Esophagus muscularis mucosa (tissue), 4 donors: ENCODE measurements at regions not wholly inside any gene's neighbourhood (a gene's known extent, or its start where the extent isn't known, plus 50 kb on each side); places are given as distances from the start of the nearest gene placed in this dataset.

ENCODE experiments used
- DNase-seq: peaks from one replicate; pipeline ENCODE4 v3.0.0-alpha.2; 2017; ENCODE audit errors: extremely low spot score
- H3K27ac ChIP-seq, 4 donors: fragments of 200-600 bp; sonication (generic); replicated peaks in 1 of 4; 1 replicate in 3 of 4; 2 replicates in 1 of 4; pipeline ENCODE4 v1.5.1; 2016 to 2019; ENCODE audit warnings: mild to moderate bottlenecking in 1 of 4
- H3K27me3 ChIP-seq, 4 donors: fragments of 200-600 bp; sonication (generic); one replicate each; pipeline versions ENCODE4 v1.5.1 to v1.6.0; 2016 to 2019
- H3K36me3 ChIP-seq, 4 donors: fragments of 200-600 bp; sonication (generic); one replicate each; pipeline ENCODE4 v1.5.1; 2016 to 2019
- H3K4me1 ChIP-seq, 4 donors: fragments of 200-600 bp; sonication (generic); one replicate each; pipeline ENCODE4 v1.5.1; 2016 to 2019
- H3K4me3 ChIP-seq, 4 donors: fragments of 200-600 bp; sonication (generic); 1 replicate in 2 of 4; 2 replicates in 2 of 4; pipeline ENCODE4 v1.5.1; 2016 to 2019; ENCODE audit warnings: mild to moderate bottlenecking in 4 of 4, moderate library complexity in 1 of 4
- H3K9me3 ChIP-seq, 4 donors: fragments of 200-600 bp; sonication (generic); 1 replicate in 3 of 4; 2 replicates in 1 of 4; pipeline ENCODE4 v1.5.1; 2016 to 2019
- CTCF ChIP-seq, 3 experiments: fragments of 200-600 bp in 2 of 3; fragments of 450-650 bp in 1 of 3; sonication (generic) in 2 of 3; IDR thresholded peaks; one replicate each; pipeline ENCODE4 v1.5.1; 2017 to 2019; ENCODE audit warnings: antibody characterized with exemption in 3 of 3, mild to moderate bottlenecking in 2 of 3, moderate library complexity in 1 of 3
- EP300 ChIP-seq: sonication (generic); formaldehyde crosslinking; IDR thresholded peaks from one replicate; pipeline ENCODE4 v1.6.1; 2017; ENCODE audit warnings: antibody characterized with exemption
- POLR2A ChIP-seq: fragments of 450-650 bp; IDR thresholded peaks from one replicate; pipeline ENCODE4 v1.6.1; 2017; ENCODE audit warnings: antibody characterized with exemption, moderate library complexity, mild to moderate bottlenecking, low read depth
- POLR2AphosphoS5 ChIP-seq, 2 donors: sonication (generic); formaldehyde crosslinking; IDR thresholded peaks; one replicate each; pipeline ENCODE4 v1.6.1; 2017; ENCODE audit warnings: antibody characterized with exemption in 2 of 2
- WGBS: methylation state at CpG from one replicate; pipeline ENCODE4 v1.1.5; 2018; 5-methylcytosine and 5-hydroxymethylcytosine counted together
- intact Hi-C: fragments of 100-400 bp; cut with DNase I; formaldehyde crosslinking; loops from one replicate; pipeline ENCODE4 v1.15.1; 2023

- no peaks in the 10 kb centered on the region for H3K36me3 ChIP-seq
- no peak overlapping the region for H3K27ac ChIP-seq
- TF ChIP-seq POLR2A = no peak
- TF ChIP-seq POLR2AphosphoS5 (IDR thresholded peaks at IDR 0.05) = no peak
- no peak for TF ChIP-seq EP300
- no peak for TF ChIP-seq CTCF (IDR thresholded peaks at IDR 0.05)
- H3K9me3 ChIP-seq = no peaks in the 10 kb centered on the region
- DNase-seq = no peak
- H3K4me3 ChIP-seq = no peak overlapping the region
- H3K4me1 ChIP-seq = no peaks in the 10 kb centered on the region
- WGBS = 75% methylated on average over 5 of the region's 5 CpGs
- intact Hi-C loops = no loop called here
- no peaks in the 10 kb centered on the region for H3K27me3 ChIP-seq
Observed at GRCh38 chr12:19998961-19999804, 369.2 kb upstream of the PDE3A start.

GRCh38 chr12:19999805-20000138 is 368.6 kb upstream of the PDE3A start:
- Histone ChIP-seq H3K27ac (no peak overlapping the region), H3K4me1 (no peaks in the 10 kb centered on the region), H3K27me3 (no peaks in the 10 kb centered on the region), H3K4me3 (no peak overlapping the region), H3K36me3 (no peaks in the 10 kb centered on the region), H3K9me3 (no peaks in the 10 kb centered on the region)
- TF ChIP-seq POLR2A = no peak
- TF ChIP-seq CTCF (IDR thresholded peaks at IDR 0.05) = no peak
- no peak for TF ChIP-seq POLR2AphosphoS5 (IDR thresholded peaks at IDR 0.05)
- no peak for TF ChIP-seq EP300
- no peak for DNase-seq
- 86% methylated on average over 1 of the region's 1 CpG for WGBS
- intact Hi-C loops = no loop called here

GRCh38 chr12:20000229-20000849 is 368.0 kb upstream of the PDE3A start:
- intact Hi-C loops = no loop called here
- DNase-seq = no peak
- Histone ChIP-seq H3K4me3 (no peak overlapping the region), H3K27me3 (no peaks in the 10 kb centered on the region), H3K27ac (no peak overlapping the region), H3K4me1 (no peaks in the 10 kb centered on the region), H3K36me3 (no peaks in the 10 kb centered on the region), H3K9me3 (no peaks in the 10 kb centered on the region)
- TF ChIP-seq EP300 = no peak
- no peak for TF ChIP-seq POLR2AphosphoS5 (IDR thresholded peaks at IDR 0.05)
- no peak for TF ChIP-seq CTCF (IDR thresholded peaks at IDR 0.05)
- no peak for TF ChIP-seq POLR2A
- 68% methylated on average over 4 of the region's 4 CpGs for WGBS

- no peak for DNase-seq
- H3K9me3 ChIP-seq = no peaks in the 10 kb centered on the region
- no peaks in the 10 kb centered on the region for H3K27me3 ChIP-seq
- intact Hi-C loops = no loop called here
- no peaks in the 10 kb centered on the region for H3K36me3 ChIP-seq
- 87% methylated on average over 2 of the region's 2 CpGs for WGBS
- H3K4me1 ChIP-seq = no peaks in the 10 kb centered on the region
- no peak overlapping the region for H3K27ac ChIP-seq
- no peak overlapping the region for H3K4me3 ChIP-seq
- no peak for TF ChIP-seq POLR2A
- TF ChIP-seq POLR2AphosphoS5 (IDR thresholded peaks at IDR 0.05) = no peak
- TF ChIP-seq EP300 = no peak
- TF ChIP-seq CTCF (IDR thresholded peaks at IDR 0.05) = no peak
Observed at GRCh38 chr12:20003252-20003651, 365.1 kb upstream of the PDE3A start.
